ENCODE measurements at regions not wholly inside any gene's neighbourhood (a gene's known extent, or its start where the extent isn't known, plus 50 kb on each side); places are given as distances from the start of the nearest gene placed in this dataset.

DNA sequence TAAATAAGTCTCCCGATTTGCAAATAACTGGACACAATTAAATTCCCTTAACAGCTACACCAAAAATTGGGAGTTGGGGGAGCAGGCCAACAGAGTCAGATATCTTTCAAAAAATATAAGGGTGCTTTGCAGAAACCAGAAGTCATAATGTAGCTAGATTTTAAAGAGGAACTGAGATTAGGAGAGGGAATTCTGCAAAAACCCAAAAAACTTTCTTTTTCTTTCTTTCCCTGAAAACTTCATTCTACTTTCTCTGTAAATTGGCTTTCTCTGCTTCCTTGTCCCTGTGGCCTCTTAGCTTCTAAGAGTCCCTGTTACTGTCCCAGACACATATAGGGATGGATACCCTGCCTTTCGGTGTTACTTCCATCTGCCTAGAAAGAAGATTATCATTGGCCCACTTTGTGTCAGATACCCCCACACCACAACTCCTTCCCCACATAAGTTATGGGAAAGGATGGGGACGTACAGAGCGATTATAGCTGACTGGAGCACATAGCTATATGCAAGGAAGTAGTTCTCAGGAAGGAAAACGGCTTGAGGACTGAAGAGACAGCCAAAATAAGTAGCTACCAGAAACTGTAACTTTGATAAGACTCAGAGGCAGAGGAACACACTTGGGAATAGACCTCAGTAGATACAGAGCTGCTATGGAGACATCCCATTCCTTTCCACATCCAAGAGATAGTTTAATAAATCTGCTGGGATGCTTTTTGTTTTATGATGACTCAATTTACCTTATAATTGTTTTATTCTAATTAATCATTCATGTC, 129.1 kb upstream of the TGFBR2 start:
- TF ChIP-seq, protein P1, sequence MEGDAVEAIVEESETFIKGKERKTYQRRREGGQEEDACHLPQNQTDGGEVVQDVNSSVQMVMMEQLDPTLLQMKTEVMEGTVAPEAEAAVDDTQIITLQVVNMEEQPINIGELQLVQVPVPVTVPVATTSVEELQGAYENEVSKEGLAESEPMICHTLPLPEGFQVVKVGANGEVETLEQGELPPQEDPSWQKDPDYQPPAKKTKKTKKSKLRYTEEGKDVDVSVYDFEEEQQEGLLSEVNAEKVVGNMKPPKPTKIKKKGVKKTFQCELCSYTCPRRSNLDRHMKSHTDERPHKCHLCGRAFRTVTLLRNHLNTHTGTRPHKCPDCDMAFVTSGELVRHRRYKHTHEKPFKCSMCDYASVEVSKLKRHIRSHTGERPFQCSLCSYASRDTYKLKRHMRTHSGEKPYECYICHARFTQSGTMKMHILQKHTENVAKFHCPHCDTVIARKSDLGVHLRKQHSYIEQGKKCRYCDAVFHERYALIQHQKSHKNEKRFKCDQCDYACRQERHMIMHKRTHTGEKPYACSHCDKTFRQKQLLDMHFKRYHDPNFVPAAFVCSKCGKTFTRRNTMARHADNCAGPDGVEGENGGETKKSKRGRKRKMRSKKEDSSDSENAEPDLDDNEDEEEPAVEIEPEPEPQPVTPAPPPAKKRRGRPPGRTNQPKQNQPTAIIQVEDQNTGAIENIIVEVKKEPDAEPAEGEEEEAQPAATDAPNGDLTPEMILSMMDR (IDR thresholded peaks at IDR 0.05) = no peak
- TF ChIP-seq TP53 (CRISPR knock-in tag; IDR thresholded peaks at IDR 0.05) = no peak
- no peak for TF ChIP-seq SMAD3 (CRISPR knock-in tag; IDR thresholded peaks at IDR 0.05; ENCODE audit: borderline replicate concordance)
- TF ChIP-seq, protein P2, sequence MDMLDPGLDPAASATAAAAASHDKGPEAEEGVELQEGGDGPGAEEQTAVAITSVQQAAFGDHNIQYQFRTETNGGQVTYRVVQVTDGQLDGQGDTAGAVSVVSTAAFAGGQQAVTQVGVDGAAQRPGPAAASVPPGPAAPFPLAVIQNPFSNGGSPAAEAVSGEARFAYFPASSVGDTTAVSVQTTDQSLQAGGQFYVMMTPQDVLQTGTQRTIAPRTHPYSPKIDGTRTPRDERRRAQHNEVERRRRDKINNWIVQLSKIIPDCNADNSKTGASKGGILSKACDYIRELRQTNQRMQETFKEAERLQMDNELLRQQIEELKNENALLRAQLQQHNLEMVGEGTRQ (CRISPR knock-in tag; IDR thresholded peaks at IDR 0.05) = no peak
- no peak for TF ChIP-seq FOXJ3 (CRISPR knock-in tag; IDR thresholded peaks at IDR 0.05; ENCODE audit: borderline replicate concordance)
- TF ChIP-seq TEAD4 (CRISPR knock-in tag; IDR thresholded peaks at IDR 0.05) = no peak
- TF ChIP-seq, protein P3, sequence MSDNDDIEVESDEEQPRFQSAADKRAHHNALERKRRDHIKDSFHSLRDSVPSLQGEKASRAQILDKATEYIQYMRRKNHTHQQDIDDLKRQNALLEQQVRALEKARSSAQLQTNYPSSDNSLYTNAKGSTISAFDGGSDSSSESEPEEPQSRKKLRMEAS (CRISPR knock-in tag; IDR thresholded peaks at IDR 0.05) = no peak
- TF ChIP-seq, protein P4, sequence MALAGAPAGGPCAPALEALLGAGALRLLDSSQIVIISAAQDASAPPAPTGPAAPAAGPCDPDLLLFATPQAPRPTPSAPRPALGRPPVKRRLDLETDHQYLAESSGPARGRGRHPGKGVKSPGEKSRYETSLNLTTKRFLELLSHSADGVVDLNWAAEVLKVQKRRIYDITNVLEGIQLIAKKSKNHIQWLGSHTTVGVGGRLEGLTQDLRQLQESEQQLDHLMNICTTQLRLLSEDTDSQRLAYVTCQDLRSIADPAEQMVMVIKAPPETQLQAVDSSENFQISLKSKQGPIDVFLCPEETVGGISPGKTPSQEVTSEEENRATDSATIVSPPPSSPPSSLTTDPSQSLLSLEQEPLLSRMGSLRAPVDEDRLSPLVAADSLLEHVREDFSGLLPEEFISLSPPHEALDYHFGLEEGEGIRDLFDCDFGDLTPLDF (CRISPR knock-in tag; IDR thresholded peaks at IDR 0.05) = no peak
- no peak for TF ChIP-seq IRF2 (CRISPR knock-in tag; IDR thresholded peaks at IDR 0.05; ENCODE audit: borderline replicate concordance, low read depth)
- TF ChIP-seq ZBTB21 (CRISPR knock-in tag; IDR thresholded peaks at IDR 0.05; ENCODE audit: borderline replicate concordance) = no peak
- no peak for TF ChIP-seq ESRRA (CRISPR knock-in tag; IDR thresholded peaks at IDR 0.05; ENCODE audit: borderline replicate concordance)
- TF ChIP-seq, protein P5, sequence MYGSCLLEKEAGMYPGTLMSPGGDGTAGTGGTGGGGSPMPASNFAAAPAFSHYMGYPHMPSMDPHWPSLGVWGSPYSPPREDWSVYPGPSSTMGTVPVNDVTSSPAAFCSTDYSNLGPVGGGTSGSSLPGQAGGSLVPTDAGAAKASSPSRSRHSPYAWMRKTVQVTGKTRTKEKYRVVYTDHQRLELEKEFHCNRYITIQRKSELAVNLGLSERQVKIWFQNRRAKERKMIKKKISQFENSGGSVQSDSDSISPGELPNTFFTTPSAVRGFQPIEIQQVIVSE (CRISPR knock-in tag; IDR thresholded peaks at IDR 0.05; ENCODE audit: borderline replicate concordance) = no peak
